ENCODE measurements at regions not wholly inside any gene's neighbourhood (a gene's known extent, or its start where the extent isn't known, plus 50 kb on each side); places are given as distances from the start of the nearest gene placed in this dataset.

- H3K4me3 ChIP-seq (ENCODE audit: low read length): no peak overlapping the region
- no peak for TF ChIP-seq CTCF (conservative IDR thresholded peaks at IDR 0.05; ENCODE audit: low read length)
- no peak for DNase-seq (ENCODE audit: low read depth)
Observed at GRCh38 chrX:11050013-11050412, 61.1 kb upstream of the HCCS start.

- no peak overlapping the region for H3K4me3 ChIP-seq (ENCODE audit: low read length)
- no peak for TF ChIP-seq CTCF (conservative IDR thresholded peaks at IDR 0.05; ENCODE audit: low read length)
- DNase-seq (ENCODE audit: low read depth): no peak
Observed at GRCh38 chrX:11053351-11053750, 57.8 kb upstream of the HCCS start.

GRCh38 chrX:11056322-11057176, 54.6 kb upstream of the HCCS start:
- no peak for TF ChIP-seq CTCF (conservative IDR thresholded peaks at IDR 0.05; ENCODE audit: low read length)
- DNase-seq (ENCODE audit: low read depth): no peak
- H3K4me3 ChIP-seq (ENCODE audit: low read length): no peak overlapping the region

GRCh38 chrX:11059933-11060332, 51.2 kb upstream of the HCCS start:
- TF ChIP-seq CTCF (conservative IDR thresholded peaks at IDR 0.05; ENCODE audit: low read length): no peak
- DNase-seq (ENCODE audit: low read depth): no peak
- no peak overlapping the region for H3K4me3 ChIP-seq (ENCODE audit: low read length)

Data from AG10803 (cell line).